H1 (cell line): ENCODE measurements at regions not wholly inside any gene's neighbourhood (a gene's known extent, or its start where the extent isn't known, plus 50 kb on each side); places are given as distances from the start of the nearest gene placed in this dataset.

Source experiments
- CHD1 ChIP-seq: IDR thresholded peaks from 2 replicates; pipeline ENCODE4 v1.6.1; 2012; ENCODE audit warnings: low read depth, low read length, improper control_type of control experiment
- EZH2 ChIP-seq: fragments of 200-600 bp; sonication (generic); IDR thresholded peaks from 2 replicates; pipeline ENCODE4 v1.7.1; 2012; ENCODE audit warnings: low read depth, mild to moderate bottlenecking, moderate library complexity, low read length, inconsistent platforms; ENCODE audit not compliant: severe bottlenecking
- JUN ChIP-seq: IDR thresholded peaks from 2 replicates; pipeline ENCODE4 v1.6.1; 2011; ENCODE audit warnings: low read depth, mild to moderate bottlenecking, improper control_type of control experiment, low read length
- KDM4A ChIP-seq: IDR thresholded peaks from one replicate; pipeline ENCODE4 v1.7.1; 2012; ENCODE audit warnings: low read depth, mild to moderate bottlenecking, moderate library complexity, low read length, inconsistent platforms; ENCODE audit not compliant: severe bottlenecking
- SP4 ChIP-seq: IDR thresholded peaks from 2 replicates; pipeline ENCODE4 v1.6.1; 2012; ENCODE audit warnings: low read length, inconsistent platforms
- TEAD4 ChIP-seq: IDR thresholded peaks from 2 replicates; pipeline ENCODE4 v1.6.1; 2012; ENCODE audit warnings: low read depth, low read length, inconsistent platforms, mixed read lengths

- no peak for TF ChIP-seq KDM4A
- TF ChIP-seq TEAD4, result no peak
- TF ChIP-seq CHD1, result no peak
- TF ChIP-seq JUN, result no peak
- no peak for TF ChIP-seq EZH2
- TF ChIP-seq SP4, result no peak
Measured at GRCh38 chr20:63115651-63116411, 100.1 kb downstream of the YTHDF1 start (continued).
